ENCODE measurements at regions not wholly inside any gene's neighbourhood (a gene's known extent, or its start where the extent isn't known, plus 50 kb on each side); places are given as distances from the start of the nearest gene placed in this dataset.
"Not testable (repeated sequence)": the region's sequence is repeated elsewhere in the genome, so short reads cannot be mapped to it uniquely, and the experiment has no call there.

GRCh38 chr13:20332361-20333096 lies 100.4 kb upstream of the GJB6 start:
- no peaks in the 10 kb centered on the region for H3K36me3 Mint-ChIP-seq
- no peak overlapping the region for H3K4me3 Mint-ChIP-seq
- no peak for DNase-seq
- peaks cover 0 to 6% (median 2%) of the 10 kb centered on the region in 3 donors for H3K27me3 Mint-ChIP-seq (ENCODE audit: low read depth in 3 of 3)
- H3K4me1 Mint-ChIP-seq: peaks cover 0 to 4% of the 10 kb centered on the region in 2 donors
- H3K27ac Mint-ChIP-seq: no peak overlapping the region
- peaks cover 0 to 6% (median 5%) of the 10 kb centered on the region in 6 donors for H3K9me3 Mint-ChIP-seq

DNA sequence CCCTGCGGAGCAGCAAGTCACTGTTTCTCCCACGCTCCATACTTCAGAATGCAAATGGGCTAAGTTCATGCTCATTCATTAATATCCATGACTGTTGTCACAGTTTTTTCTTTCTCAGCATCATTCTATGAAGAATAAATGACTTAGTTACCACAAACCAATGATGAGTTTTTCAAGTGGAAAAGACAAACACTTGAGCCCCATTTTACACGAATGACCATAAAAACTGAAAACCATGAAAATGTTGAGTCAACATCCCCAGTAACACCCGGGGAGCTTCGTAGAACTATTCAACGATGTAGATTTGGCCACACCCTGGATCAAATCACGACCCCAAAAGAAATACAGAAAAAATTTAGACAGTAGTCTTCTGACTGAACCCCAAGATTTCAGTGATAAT lies 99.8 kb upstream of the GJB6 start:
- no peak overlapping the region for H3K4me3 Mint-ChIP-seq
- H3K27ac Mint-ChIP-seq: no peak overlapping the region
- DNase-seq: no peak
- H3K4me1 Mint-ChIP-seq: no peaks in the 10 kb centered on the region
- H3K36me3 Mint-ChIP-seq: no peaks in the 10 kb centered on the region
- peaks cover 0 to 6% (median 4%) of the 10 kb centered on the region in 3 donors for H3K27me3 Mint-ChIP-seq (ENCODE audit: low read depth in 3 of 3)
- H3K9me3 Mint-ChIP-seq: peaks cover 0 to 11% (median 6%) of the 10 kb centered on the region in 6 donors

DNA sequence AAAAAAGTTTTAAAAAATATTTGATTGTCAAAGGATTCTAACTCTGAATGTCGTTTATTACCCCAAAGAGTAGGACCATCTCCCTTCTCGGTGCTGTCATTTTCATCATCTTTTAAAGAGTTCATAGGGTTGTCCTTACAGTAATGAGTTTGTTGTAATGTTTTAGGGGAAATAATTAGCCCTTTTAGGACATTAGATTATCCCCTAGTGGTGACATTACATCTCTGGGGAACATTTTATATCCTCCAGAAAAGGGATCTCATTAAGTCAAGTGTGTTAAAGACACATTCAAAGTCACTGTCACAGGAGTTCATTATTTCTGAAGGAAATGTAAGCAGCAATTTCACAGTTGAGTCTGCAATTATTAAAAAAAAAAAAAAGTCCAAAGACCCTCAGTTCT lies 99.3 kb upstream of the GJB6 start:
- no peak for DNase-seq
- H3K36me3 Mint-ChIP-seq: no peaks in the 10 kb centered on the region
- H3K4me1 Mint-ChIP-seq: no peaks in the 10 kb centered on the region
- no peak overlapping the region for H3K4me3 Mint-ChIP-seq
- H3K9me3 Mint-ChIP-seq: peaks cover 0 to 11% (median 6%) of the 10 kb centered on the region in 6 donors
- peaks cover 0 to 6% (median 4%) of the 10 kb centered on the region in 3 donors for H3K27me3 Mint-ChIP-seq (ENCODE audit: low read depth in 3 of 3)
- no peak overlapping the region for H3K27ac Mint-ChIP-seq

DNA sequence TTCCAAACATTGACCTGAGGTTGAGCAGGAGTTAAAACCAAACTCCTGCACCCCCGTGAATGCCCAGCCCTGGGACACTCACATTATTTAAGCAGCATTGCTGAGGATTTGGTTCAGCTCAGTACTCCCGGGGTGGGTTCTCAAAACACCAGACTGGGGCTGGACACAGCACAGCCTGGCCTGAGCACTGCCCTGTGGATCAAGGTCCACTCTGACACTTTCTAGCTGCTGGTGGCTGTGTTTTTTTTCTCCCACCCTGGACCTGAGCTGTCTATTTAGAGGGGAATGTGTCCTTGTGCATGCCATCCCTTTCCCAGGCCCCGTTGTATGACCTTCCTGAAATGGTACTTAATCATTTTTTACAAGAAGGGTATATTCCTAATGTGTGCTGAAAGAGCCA lies 94.7 kb upstream of the GJB6 start:
- Mint-ChIP-seq H3K27ac (no peak overlapping the region), H3K27me3 (ENCODE audit: low read depth in 3 of 3) (peaks cover 2 to 11% (median 7%) of the 10 kb centered on the region in 3 donors), H3K4me3 (no peak overlapping the region), H3K4me1 (no peaks in the 10 kb centered on the region), H3K9me3 (peaks cover 8 to 27% (median 15%) of the 10 kb centered on the region in 6 donors), H3K36me3 (peaks cover 0 to 4% (median 0%) of the 10 kb centered on the region in 3 donors)
- DNase-seq: no peak

GRCh38 chr13:20326276-20326675 lies 94.2 kb upstream of the GJB6 start:
- peaks cover 2 to 11% (median 7%) of the 10 kb centered on the region in 3 donors for H3K27me3 Mint-ChIP-seq (ENCODE audit: low read depth in 3 of 3)
- H3K9me3 Mint-ChIP-seq: peaks cover 8 to 27% (median 15%) of the 10 kb centered on the region in 6 donors
- no peak overlapping the region for H3K27ac Mint-ChIP-seq
- H3K36me3 Mint-ChIP-seq: peaks cover 0 to 4% (median 0%) of the 10 kb centered on the region in 3 donors
- no peak overlapping the region for H3K4me3 Mint-ChIP-seq
- no peaks in the 10 kb centered on the region for H3K4me1 Mint-ChIP-seq
- no peak for DNase-seq

GRCh38 chr13:20320885-20321284 lies 88.8 kb upstream of the GJB6 start:
- H3K9me3 Mint-ChIP-seq: peaks cover 6 to 16% (median 9%) of the 10 kb centered on the region in 6 donors
- H3K36me3 Mint-ChIP-seq: peaks cover 0 to 4% (median 0%) of the 10 kb centered on the region in 3 donors
- H3K4me1 Mint-ChIP-seq: no peaks in the 10 kb centered on the region
- no peak overlapping the region for H3K4me3 Mint-ChIP-seq
- no peak for DNase-seq
- no peak overlapping the region for H3K27ac Mint-ChIP-seq
- peaks cover 3 to 5% (median 4%) of the 10 kb centered on the region in 3 donors for H3K27me3 Mint-ChIP-seq (ENCODE audit: low read depth in 3 of 3)

- Mint-ChIP-seq H3K9me3 (no peaks in the 10 kb centered on the region), H3K4me3 (no peak overlapping the region), H3K4me1 (no peaks in the 10 kb centered on the region), H3K36me3 (no peaks in the 10 kb centered on the region), H3K27ac (no peak overlapping the region), H3K27me3 (ENCODE audit: low read depth in 3 of 3) (peaks cover 0 to 3% (median 0%) of the 10 kb centered on the region in 3 donors)
- no peak for DNase-seq
Observed at GRCh38 chr13:20313896-20314295, 81.8 kb upstream of the GJB6 start.

DNA sequence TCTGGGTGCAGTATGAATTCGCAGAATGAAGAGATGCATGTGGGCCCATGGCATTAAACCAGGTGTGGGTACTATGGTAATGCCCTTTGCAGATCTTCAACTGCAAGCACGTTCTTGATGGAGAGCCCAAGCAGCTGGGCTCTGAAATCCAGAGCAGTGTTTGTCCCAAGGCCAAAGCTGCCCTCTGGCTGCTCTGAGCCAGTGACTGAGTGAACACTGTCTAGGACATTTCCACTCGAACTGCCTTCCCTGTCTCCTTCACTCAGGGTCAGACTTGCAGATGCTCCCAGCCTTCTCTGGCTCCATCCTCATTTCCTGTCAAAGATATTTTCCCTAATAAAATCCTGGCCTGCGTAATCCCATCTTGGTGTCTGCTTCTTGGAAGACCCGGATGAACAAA lies 80.2 kb upstream of the GJB6 start:
- peaks cover 0 to 9% (median 3%) of the 10 kb centered on the region in 6 donors for H3K9me3 Mint-ChIP-seq
- H3K27ac Mint-ChIP-seq: no peak overlapping the region
- H3K4me1 Mint-ChIP-seq: no peaks in the 10 kb centered on the region
- H3K36me3 Mint-ChIP-seq: peaks cover 0 to 7% (median 0%) of the 10 kb centered on the region in 3 donors
- no peak overlapping the region for H3K4me3 Mint-ChIP-seq
- DNase-seq: no peak
- peaks cover 0 to 2% (median 0%) of the 10 kb centered on the region in 3 donors for H3K27me3 Mint-ChIP-seq (ENCODE audit: low read depth in 3 of 3)

- Mint-ChIP-seq H3K27ac (no peak overlapping the region), H3K9me3 (peaks cover 0 to 14% (median 4%) of the 10 kb centered on the region in 6 donors), H3K4me3 (no peak overlapping the region), H3K27me3 (ENCODE audit: low read depth in 3 of 3) (peaks cover 0 to 2% (median 0%) of the 10 kb centered on the region in 3 donors), H3K4me1 (no peaks in the 10 kb centered on the region), H3K36me3 (peaks cover 0 to 7% (median 0%) of the 10 kb centered on the region in 3 donors)
- no peak for DNase-seq
Observed at GRCh38 chr13:20311596-20311995, 79.5 kb upstream of the GJB6 start.

GRCh38 chr13:20311022-20311421 lies 78.9 kb upstream of the GJB6 start:
- Mint-ChIP-seq H3K27me3 (ENCODE audit: low read depth in 3 of 3) (peaks cover 0 to 2% (median 0%) of the 10 kb centered on the region in 3 donors), H3K36me3 (peaks cover 0 to 7% (median 0%) of the 10 kb centered on the region in 3 donors), H3K9me3 (peaks cover 0 to 16% (median 5%) of the 10 kb centered on the region in 6 donors), H3K27ac (no peak overlapping the region), H3K4me1 (no peaks in the 10 kb centered on the region), H3K4me3 (no peak overlapping the region)
- DNase-seq: no peak

DNA sequence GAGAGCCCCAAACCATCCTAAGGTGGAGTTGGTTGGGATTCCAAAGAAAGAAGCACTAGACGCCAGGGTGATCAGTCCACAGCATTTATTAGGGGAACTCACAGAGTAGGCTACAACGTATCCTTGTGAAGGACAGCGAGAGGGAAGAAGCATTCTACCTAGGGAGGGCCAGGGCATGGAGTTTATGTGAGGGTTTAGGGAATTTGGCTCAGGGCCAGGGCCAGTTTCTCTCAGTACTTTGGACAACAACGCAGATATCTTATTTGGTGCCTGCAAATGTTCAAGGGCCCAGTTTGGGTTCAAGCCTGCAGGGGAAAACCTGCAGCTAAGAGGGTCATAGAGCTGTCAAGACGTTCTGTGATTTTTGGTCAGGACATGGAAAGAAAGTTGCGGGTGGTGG lies 73.9 kb upstream of the GJB6 start:
- Mint-ChIP-seq H3K4me1 (no peaks in the 10 kb centered on the region), H3K4me3 (no peak overlapping the region), H3K27me3 (ENCODE audit: low read depth in 3 of 3) (peaks cover 2 to 11% (median 5%) of the 10 kb centered on the region in 3 donors), H3K9me3 (peaks cover 2 to 16% (median 5%) of the 10 kb centered on the region in 6 donors), H3K27ac (no peak overlapping the region), H3K36me3 (peaks cover 0 to 7% (median 0%) of the 10 kb centered on the region in 3 donors)
- no peak for DNase-seq

DNA sequence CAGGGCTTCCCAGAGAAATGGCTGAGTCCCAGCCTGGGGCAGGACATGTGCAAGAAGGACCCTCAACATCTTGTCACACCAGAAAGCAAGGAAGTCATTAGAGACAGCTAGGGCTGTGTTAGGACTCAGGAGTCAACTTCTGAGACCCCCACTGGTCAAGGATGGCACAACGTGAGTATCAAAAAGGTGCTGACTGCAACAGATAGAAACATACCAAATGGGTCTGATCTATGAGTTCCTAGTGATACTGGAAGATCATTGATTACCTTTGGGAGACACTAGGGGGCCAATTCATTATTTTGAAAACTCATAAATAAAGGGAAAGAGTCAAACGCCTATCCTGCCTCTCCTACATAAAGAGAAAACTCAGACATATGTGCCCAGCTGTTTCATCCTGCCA lies 73.5 kb upstream of the GJB6 start:
- no peak for DNase-seq
- H3K4me3 Mint-ChIP-seq: no peak overlapping the region
- peaks cover 0 to 7% (median 0%) of the 10 kb centered on the region in 3 donors for H3K36me3 Mint-ChIP-seq
- no peaks in the 10 kb centered on the region for H3K4me1 Mint-ChIP-seq
- peaks cover 2 to 15% (median 9%) of the 10 kb centered on the region in 3 donors for H3K27me3 Mint-ChIP-seq (ENCODE audit: low read depth in 3 of 3)
- H3K27ac Mint-ChIP-seq: no peak overlapping the region
- peaks cover 2 to 16% (median 5%) of the 10 kb centered on the region in 6 donors for H3K9me3 Mint-ChIP-seq

GRCh38 chr13:20304061-20304460 lies 71.9 kb upstream of the GJB6 start:
- not testable (repeated sequence) for H3K4me1 Mint-ChIP-seq
- peaks cover 7 to 18% (median 14%) of the 10 kb centered on the region in 3 donors for H3K27me3 Mint-ChIP-seq (ENCODE audit: low read depth in 3 of 3)

GRCh38 chr13:20303636-20304035 lies 71.5 kb upstream of the GJB6 start:
- Mint-ChIP-seq H3K27me3 (ENCODE audit: low read depth in 3 of 3) (peaks cover 7 to 18% (median 14%) of the 10 kb centered on the region in 3 donors), H3K27ac (no peak overlapping the region), H3K9me3 (peaks cover 2 to 16% (median 5%) of the 10 kb centered on the region in 6 donors), H3K36me3 (peaks cover 0 to 7% (median 0%) of the 10 kb centered on the region in 3 donors), H3K4me3 (no peak overlapping the region), H3K4me1 (no peaks in the 10 kb centered on the region)
- DNase-seq: no peak

More at GRCh38 chr13:20304061-20304460, 71.9 kb upstream of the GJB6 start:
- not testable (repeated sequence) for H3K4me3 Mint-ChIP-seq, H3K36me3 Mint-ChIP-seq, H3K27ac Mint-ChIP-seq, DNase-seq
- H3K9me3 Mint-ChIP-seq: peaks cover 2 to 16% (median 5%) of the 10 kb centered on the region in 6 donors

All from immature natural killer cell (primary cell).